KMS-11 (cell line): ENCODE measurements at regions not wholly inside any gene's neighbourhood (a gene's known extent, or its start where the extent isn't known, plus 50 kb on each side); places are given as distances from the start of the nearest gene placed in this dataset.

Experiments
- H2AFZ ChIP-seq: fragments of 200-600 bp; sonication (generic); 2 replicates; pipeline ENCODE4 v1.6.1; 2016; ENCODE audit warnings: antibody characterized with exemption, mixed run types, low read depth
- H3K27ac ChIP-seq: fragments of 200-600 bp; sonication (generic); 2 replicates; pipeline ENCODE4 v1.6.1; 2016; ENCODE audit warnings: mild to moderate bottlenecking, mixed run types
- H3K27me3 ChIP-seq: fragments of 200-600 bp; sonication (generic); 2 replicates; pipeline ENCODE4 v1.6.1; 2017; ENCODE audit warnings: mild to moderate bottlenecking, low read depth, mixed run types, moderate library complexity; ENCODE audit not compliant: insufficient read depth
- H3K36me3 ChIP-seq: fragments of 200-600 bp; sonication (generic); 2 replicates; pipeline ENCODE4 v1.6.1; 2017; ENCODE audit warnings: mild to moderate bottlenecking, mixed run types; ENCODE audit not compliant: insufficient read depth
- H3K4me1 ChIP-seq: fragments of 200-600 bp; sonication (generic); 2 replicates; pipeline ENCODE4 v1.6.1; 2016; ENCODE audit warnings: mild to moderate bottlenecking, low read depth, mixed run types; ENCODE audit not compliant: poor library complexity, severe bottlenecking
- H3K4me2 ChIP-seq: fragments of 200-600 bp; sonication (generic); 2 replicates; pipeline ENCODE4 v1.7.0; 2016; ENCODE audit warnings: mild to moderate bottlenecking, mixed run types
- H3K4me3 ChIP-seq: fragments of 200-600 bp; sonication (generic); IDR thresholded peaks from 2 replicates; pipeline ENCODE4 v1.6.1; 2017; ENCODE audit warnings: low read depth, low read length, mixed read lengths; ENCODE audit not compliant: insufficient read depth
- H3K79me2 ChIP-seq: fragments of 200-600 bp; sonication (generic); 2 replicates; pipeline ENCODE4 v1.6.1; 2016; ENCODE audit warnings: low read depth, mixed run types; ENCODE audit not compliant: insufficient read depth
- H3K9ac ChIP-seq: fragments of 200-600 bp; sonication (generic); 2 replicates; pipeline ENCODE4 v1.6.1; 2016; ENCODE audit warnings: mild to moderate bottlenecking, mixed run types
- H4K20me1 ChIP-seq: fragments of 200-600 bp; sonication (generic); 2 replicates; pipeline ENCODE4 v1.6.1; 2016; ENCODE audit warnings: mild to moderate bottlenecking, mixed run types; ENCODE audit not compliant: insufficient read depth
- TF ChIP-seq, protein P1 (sequence below): fragments of 200-600 bp; sonication (generic); conservative IDR thresholded peaks from 2 replicates; pipeline ENCODE4 v1.6.1; 2017; ENCODE audit warnings: low read depth, mild to moderate bottlenecking, antibody characterized with exemption, low read length, moderate library complexity, mixed read lengths

GRCh38 chr16:5450409-5451104, 353.0 kb upstream of the EEF2KMT start:
- Histone ChIP-seq H3K4me2 (no peak overlapping the region), H3K27me3 (no peaks in the 10 kb centered on the region), H2AFZ (no peak overlapping the region), H3K9ac (no peak overlapping the region), H3K27ac (no peak overlapping the region), H3K36me3 (no peaks in the 10 kb centered on the region), H4K20me1 (no peaks in the 10 kb centered on the region), H3K4me1 (no peaks in the 10 kb centered on the region), H3K79me2 (no peaks in the 10 kb centered on the region), H3K4me3 (no peak overlapping the region)
- TF ChIP-seq, protein P1, sequence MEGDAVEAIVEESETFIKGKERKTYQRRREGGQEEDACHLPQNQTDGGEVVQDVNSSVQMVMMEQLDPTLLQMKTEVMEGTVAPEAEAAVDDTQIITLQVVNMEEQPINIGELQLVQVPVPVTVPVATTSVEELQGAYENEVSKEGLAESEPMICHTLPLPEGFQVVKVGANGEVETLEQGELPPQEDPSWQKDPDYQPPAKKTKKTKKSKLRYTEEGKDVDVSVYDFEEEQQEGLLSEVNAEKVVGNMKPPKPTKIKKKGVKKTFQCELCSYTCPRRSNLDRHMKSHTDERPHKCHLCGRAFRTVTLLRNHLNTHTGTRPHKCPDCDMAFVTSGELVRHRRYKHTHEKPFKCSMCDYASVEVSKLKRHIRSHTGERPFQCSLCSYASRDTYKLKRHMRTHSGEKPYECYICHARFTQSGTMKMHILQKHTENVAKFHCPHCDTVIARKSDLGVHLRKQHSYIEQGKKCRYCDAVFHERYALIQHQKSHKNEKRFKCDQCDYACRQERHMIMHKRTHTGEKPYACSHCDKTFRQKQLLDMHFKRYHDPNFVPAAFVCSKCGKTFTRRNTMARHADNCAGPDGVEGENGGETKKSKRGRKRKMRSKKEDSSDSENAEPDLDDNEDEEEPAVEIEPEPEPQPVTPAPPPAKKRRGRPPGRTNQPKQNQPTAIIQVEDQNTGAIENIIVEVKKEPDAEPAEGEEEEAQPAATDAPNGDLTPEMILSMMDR = no peak

DNA sequence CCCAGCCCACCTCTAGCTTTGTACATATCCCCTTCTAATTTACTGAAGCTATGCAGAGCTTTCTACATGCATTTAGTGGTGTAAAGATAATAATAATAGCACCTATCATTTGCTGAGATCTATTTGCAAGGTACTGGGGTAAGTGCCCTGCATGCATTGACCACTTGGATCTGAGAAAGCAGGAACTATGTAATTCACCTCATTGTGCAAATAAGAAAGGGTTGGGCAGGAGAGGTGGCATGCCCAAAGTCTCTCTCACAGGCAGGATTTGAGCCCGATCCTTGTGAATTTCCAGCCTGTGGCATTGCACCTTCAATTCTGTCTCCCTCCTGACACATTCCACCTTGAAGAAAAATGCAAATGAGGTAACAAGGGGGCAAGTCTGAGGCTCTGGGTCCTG, 352.3 kb upstream of the EEF2KMT start:
- no peak overlapping the region for H3K4me2 ChIP-seq
- H3K4me3 ChIP-seq = no peak overlapping the region
- TF ChIP-seq, protein P1 = no peak
- H3K36me3 ChIP-seq = no peaks in the 10 kb centered on the region
- H3K79me2 ChIP-seq = no peaks in the 10 kb centered on the region
- no peak overlapping the region for H3K9ac ChIP-seq
- no peak overlapping the region for H2AFZ ChIP-seq
- H4K20me1 ChIP-seq = no peaks in the 10 kb centered on the region
- no peaks in the 10 kb centered on the region for H3K4me1 ChIP-seq
- H3K27ac ChIP-seq = no peak overlapping the region
- no peaks in the 10 kb centered on the region for H3K27me3 ChIP-seq

DNA sequence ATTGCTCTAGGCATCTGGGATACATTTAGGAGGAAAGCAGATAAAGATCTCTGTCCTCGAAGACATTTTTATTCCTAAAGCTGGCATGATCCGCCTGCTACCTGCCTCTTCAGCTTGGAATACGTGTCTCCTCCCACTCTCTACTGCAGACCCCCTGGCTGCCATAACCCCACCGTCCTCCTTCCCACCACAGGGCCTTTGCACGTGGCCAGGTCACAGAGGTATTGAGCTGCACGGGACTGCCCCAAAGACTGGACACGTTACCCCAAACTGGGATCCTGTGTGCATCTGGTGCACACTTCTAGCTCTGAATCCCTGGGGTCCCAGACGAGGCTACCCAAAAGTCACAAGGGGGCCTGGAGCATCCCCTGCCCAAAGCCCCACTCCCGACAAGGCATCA, 351.2 kb upstream of the EEF2KMT start:
- H3K9ac ChIP-seq = no peak overlapping the region
- H3K4me2 ChIP-seq = no peak overlapping the region
- no peaks in the 10 kb centered on the region for H3K79me2 ChIP-seq
- TF ChIP-seq, protein P1 = no peak
- H4K20me1 ChIP-seq = no peaks in the 10 kb centered on the region
- H3K4me3 ChIP-seq = no peak overlapping the region
- no peaks in the 10 kb centered on the region for H3K36me3 ChIP-seq
- H3K27me3 ChIP-seq = no peaks in the 10 kb centered on the region
- H2AFZ ChIP-seq = no peak overlapping the region
- H3K4me1 ChIP-seq = no peaks in the 10 kb centered on the region
- H3K27ac ChIP-seq = no peak overlapping the region

DNA sequence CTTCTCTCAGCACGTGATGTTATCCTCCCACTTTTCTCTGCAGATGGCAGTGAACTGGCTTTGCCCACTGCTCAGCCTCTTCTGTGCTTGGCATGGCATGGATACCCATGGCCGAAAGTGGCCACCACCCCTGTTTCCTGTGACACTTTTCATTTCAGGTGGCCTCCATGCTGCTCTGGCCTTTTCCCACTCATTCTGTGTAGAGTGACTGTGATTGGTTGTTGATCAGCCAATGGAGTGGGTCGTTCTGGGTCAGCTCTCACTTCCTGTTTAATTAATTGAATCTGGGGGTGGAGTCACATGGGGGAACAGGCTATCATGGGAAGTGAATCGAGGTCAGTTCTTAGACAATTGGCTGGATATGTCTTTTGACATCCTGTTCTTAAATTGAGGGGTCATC, 350.1 kb upstream of the EEF2KMT start:
- H3K4me1 ChIP-seq = no peaks in the 10 kb centered on the region
- TF ChIP-seq, protein P1 = no peak
- H3K27me3 ChIP-seq = no peaks in the 10 kb centered on the region
- no peak overlapping the region for H3K27ac ChIP-seq
- no peak overlapping the region for H3K4me2 ChIP-seq
- H3K79me2 ChIP-seq = no peaks in the 10 kb centered on the region
- no peak overlapping the region for H3K4me3 ChIP-seq
- no peak overlapping the region for H2AFZ ChIP-seq
- H4K20me1 ChIP-seq = no peaks in the 10 kb centered on the region
- H3K36me3 ChIP-seq = no peaks in the 10 kb centered on the region
- H3K9ac ChIP-seq = no peak overlapping the region
